Parathyroid adenoma (tissue), 2 donors: ENCODE measurements at regions not wholly inside any gene's neighbourhood (a gene's known extent, or its start where the extent isn't known, plus 50 kb on each side); places are given as distances from the start of the nearest gene placed in this dataset.

Experiments used
- H2AFZ ChIP-seq: fragments of 300-600 bp; sonication (generic); one replicate; pipeline ENCODE4 v1.7.0; 2017; ENCODE audit warnings: antibody characterized with exemption, mild to moderate bottlenecking
- H3K27ac ChIP-seq: fragments of 300-600 bp; sonication (generic); one replicate; pipeline ENCODE4 v1.7.0; 2017
- H3K27me3 ChIP-seq: fragments of 300-600 bp; sonication (generic); one replicate; pipeline ENCODE4 v1.7.0; 2017; ENCODE audit warnings: low read length; ENCODE audit not compliant: control insufficient read depth, insufficient read depth
- H3K36me3 ChIP-seq: fragments of 300-600 bp; sonication (generic); one replicate; pipeline ENCODE4 v1.7.0; 2017; ENCODE audit warnings: low read length; ENCODE audit not compliant: control insufficient read depth, insufficient read depth
- H3K4me1 ChIP-seq: fragments of 300-600 bp; sonication (generic); one replicate; pipeline ENCODE4 v1.7.0; 2017; ENCODE audit warnings: control low read depth
- H3K4me2 ChIP-seq: fragments of 300-600 bp; sonication (generic); one replicate; pipeline ENCODE4 v1.7.0; 2017; ENCODE audit warnings: low read length
- H3K4me3 ChIP-seq: fragments of 300-600 bp; sonication (generic); one replicate; pipeline ENCODE4 v1.7.0; 2017; ENCODE audit warnings: low read depth, low read length
- H3K79me2 ChIP-seq: fragments of 300-600 bp; sonication (generic); one replicate; pipeline ENCODE4 v1.7.0; 2017; ENCODE audit warnings: control low read depth
- H3K9ac ChIP-seq: fragments of 300-600 bp; sonication (generic); one replicate; pipeline ENCODE4 v1.7.0; 2017; ENCODE audit warnings: mild to moderate bottlenecking
- H3K9me3 ChIP-seq: fragments of 300-600 bp; sonication (generic); one replicate; pipeline ENCODE4 v1.7.0; 2017; ENCODE audit warnings: low read length; ENCODE audit not compliant: control insufficient read depth
- CTCF ChIP-seq: fragments of 300-600 bp; sonication (generic); IDR thresholded peaks from one replicate; pipeline ENCODE4 v1.7.0; 2017; ENCODE audit warnings: antibody characterized with exemption, mild to moderate bottlenecking
- donor health status: primary hyperparathyroidism.

GRCh38 chr18:29137773-29138495 lies 961.0 kb upstream of the CDH2 start:
- H3K27ac ChIP-seq = no peak overlapping the region
- H3K9ac ChIP-seq = no peak overlapping the region
- H3K27me3 ChIP-seq = no peaks in the 10 kb centered on the region
- no peak overlapping the region for H2AFZ ChIP-seq
- H3K4me2 ChIP-seq = no peak overlapping the region
- TF ChIP-seq CTCF = no peak
- no peaks in the 10 kb centered on the region for H3K4me1 ChIP-seq
- no peaks in the 10 kb centered on the region for H3K79me2 ChIP-seq
- no peak overlapping the region for H3K4me3 ChIP-seq
- H3K9me3 ChIP-seq = no peaks in the 10 kb centered on the region
- no peaks in the 10 kb centered on the region for H3K36me3 ChIP-seq

GRCh38 chr18:29123706-29124530 lies 947.0 kb upstream of the CDH2 start:
- Histone ChIP-seq H2AFZ (no peak overlapping the region), H3K4me1 (no peaks in the 10 kb centered on the region), H3K9me3 (no peaks in the 10 kb centered on the region), H3K79me2 (no peaks in the 10 kb centered on the region), H3K9ac (no peak overlapping the region), H3K4me2 (no peak overlapping the region), H3K27me3 (no peaks in the 10 kb centered on the region), H3K4me3 (no peak overlapping the region), H3K27ac (no peak overlapping the region), H3K36me3 (no peaks in the 10 kb centered on the region)
- no peak for TF ChIP-seq CTCF

- Histone ChIP-seq H3K4me1 (no peaks in the 10 kb centered on the region), H3K4me3 (no peak overlapping the region), H3K36me3 (no peaks in the 10 kb centered on the region), H2AFZ (no peak overlapping the region), H3K79me2 (no peaks in the 10 kb centered on the region), H3K27ac (no peak overlapping the region), H3K9ac (no peak overlapping the region), H3K9me3 (no peaks in the 10 kb centered on the region), H3K4me2 (no peak overlapping the region), H3K27me3 (no peaks in the 10 kb centered on the region)
- no peak for TF ChIP-seq CTCF
These were observed 927.7 kb upstream of the CDH2 start for GRCh38 chr18:29104671-29105070.

GRCh38 chr18:29104227-29104626 lies 927.3 kb upstream of the CDH2 start:
- H3K9me3 ChIP-seq = no peaks in the 10 kb centered on the region
- H3K36me3 ChIP-seq = no peaks in the 10 kb centered on the region
- no peak overlapping the region for H3K27ac ChIP-seq
- no peak overlapping the region for H3K4me2 ChIP-seq
- H3K9ac ChIP-seq = no peak overlapping the region
- no peaks in the 10 kb centered on the region for H3K79me2 ChIP-seq
- no peak overlapping the region for H3K4me3 ChIP-seq
- TF ChIP-seq CTCF = no peak
- no peak overlapping the region for H2AFZ ChIP-seq
- no peaks in the 10 kb centered on the region for H3K4me1 ChIP-seq
- H3K27me3 ChIP-seq = no peaks in the 10 kb centered on the region
